ENCODE measurements at regions not wholly inside any gene's neighbourhood (a gene's known extent, or its start where the extent isn't known, plus 50 kb on each side); places are given as distances from the start of the nearest gene placed in this dataset.
"Not testable (repeated sequence)": the region's sequence is repeated elsewhere in the genome, so short reads cannot be mapped to it uniquely, and the experiment has no call there.

DNA sequence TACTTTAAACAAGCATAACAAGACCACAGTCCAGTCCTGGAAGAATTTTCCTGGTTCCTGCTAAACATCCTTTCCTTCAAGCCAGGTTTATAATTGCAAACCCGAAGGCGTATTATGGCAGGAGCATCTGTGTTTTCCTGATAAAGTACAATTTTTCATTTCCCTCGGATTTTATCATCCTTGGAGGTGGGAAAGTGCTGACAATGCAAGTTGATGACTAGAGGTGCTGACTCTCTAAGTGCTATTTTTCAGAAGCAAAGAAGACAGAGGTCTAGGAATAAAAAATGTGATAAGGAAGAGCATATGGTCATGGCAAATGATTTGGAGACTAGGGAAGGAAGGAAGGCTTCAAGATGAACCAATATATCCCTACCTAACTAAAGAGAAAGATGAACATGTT, 703.2 kb upstream of the LRRN3 start:
- ATAC-seq (no peak), DNase-seq (no peak)

DNA sequence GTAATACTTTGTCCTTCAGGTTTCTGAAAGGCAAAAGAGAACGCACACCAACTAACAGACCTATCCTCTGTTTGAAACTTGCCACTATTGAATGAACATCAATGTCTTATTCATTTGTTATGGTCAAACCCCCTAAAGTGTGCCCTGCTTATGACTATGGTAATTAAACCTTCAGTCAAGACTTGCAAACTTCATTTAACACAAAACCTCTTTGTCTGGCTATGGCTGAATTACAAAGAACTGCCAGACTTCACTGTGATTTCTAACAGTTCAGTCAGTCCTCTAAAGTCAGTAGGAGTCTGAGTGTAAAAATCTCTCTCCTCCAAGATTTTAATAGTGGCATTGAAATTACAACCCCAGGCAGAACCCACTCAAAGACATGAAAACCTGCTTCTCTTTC, 702.5 kb upstream of the LRRN3 start:
- DNase-seq (no peak), ATAC-seq (no peak)

DNA sequence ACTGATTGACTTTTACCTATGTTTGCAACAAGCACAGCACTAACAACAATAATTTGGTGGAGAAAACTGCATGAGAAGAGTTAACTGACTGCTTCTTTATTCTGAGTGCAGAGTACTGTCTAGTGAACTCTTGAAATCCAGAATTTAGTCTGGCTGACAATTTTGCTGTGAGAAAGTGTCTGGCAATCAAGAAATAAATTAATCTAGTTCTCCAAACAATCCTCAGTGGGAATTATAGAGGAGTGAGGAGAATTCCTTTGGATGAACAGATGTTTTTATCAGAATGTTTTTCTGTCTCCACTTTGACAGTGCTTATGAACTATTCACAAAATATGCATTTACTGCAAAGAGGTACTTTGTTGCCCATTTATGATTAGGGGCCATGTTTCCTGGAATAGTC, 694.9 kb upstream of the LRRN3 start:
- no peak for ATAC-seq
- DNase-seq, result no peak

DNA sequence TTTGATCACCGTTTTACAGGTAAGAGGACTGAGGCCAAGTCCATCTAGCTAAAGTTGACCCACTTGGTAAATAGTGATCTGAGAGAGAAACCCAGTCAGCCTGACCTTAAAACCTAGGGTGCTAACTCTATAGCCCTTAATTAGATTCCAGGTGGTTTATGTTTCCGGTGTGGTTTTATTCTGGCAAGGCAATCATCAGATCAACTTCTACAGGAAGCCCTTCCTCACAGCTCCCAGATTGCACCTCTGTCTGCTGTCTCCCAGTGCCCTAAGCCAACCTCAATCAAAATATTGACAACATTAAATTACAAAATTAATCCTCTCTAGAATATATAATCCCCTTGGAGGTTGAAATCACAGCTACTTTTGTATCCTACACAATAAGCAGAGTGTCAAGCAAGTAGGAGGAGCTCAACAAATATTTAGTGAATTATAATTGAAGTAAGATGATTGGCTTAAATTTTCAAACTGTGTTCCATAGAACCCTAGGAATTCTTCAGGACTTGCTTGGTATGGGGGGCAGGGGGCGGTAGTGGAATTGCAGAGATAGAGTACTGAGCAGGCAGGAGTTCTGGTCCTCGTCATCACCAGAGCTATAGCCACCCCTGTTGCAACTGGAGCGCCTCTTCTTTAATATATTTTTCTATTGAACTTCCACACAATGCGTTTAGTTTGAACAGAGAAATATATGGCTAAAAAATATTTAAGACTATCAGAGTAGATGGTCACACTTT, 692.8 kb upstream of the LRRN3 start:
- DNase-seq (no peak), ATAC-seq (no peak)

- no peak for ATAC-seq
- no peak for DNase-seq
These were observed 691.5 kb upstream of the LRRN3 start for GRCh38 chr7:110399421-110399820.

- ATAC-seq (no peak), DNase-seq (no peak)
These were observed 690.5 kb upstream of the LRRN3 start for GRCh38 chr7:110400411-110400810.

DNA sequence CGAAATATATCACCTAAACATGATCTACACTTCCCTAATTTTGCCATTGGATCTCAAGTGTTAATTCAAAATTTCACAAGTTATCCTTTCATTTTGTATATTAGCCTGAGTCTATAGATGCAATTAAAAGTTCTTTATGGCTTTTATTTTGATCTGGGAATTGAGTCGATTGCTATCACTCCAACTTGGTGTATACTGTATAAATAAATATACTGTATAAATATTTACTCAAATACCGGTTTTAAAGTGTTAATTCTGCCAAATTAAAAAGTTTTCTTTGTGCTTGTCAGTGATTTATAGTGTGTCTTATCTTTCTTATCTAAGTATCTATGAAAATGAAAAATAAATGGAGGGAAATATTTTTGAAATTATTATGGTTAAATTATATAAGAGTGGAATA, 683.7 kb upstream of the LRRN3 start:
- DNase-seq (no peak), ATAC-seq (no peak)

DNA sequence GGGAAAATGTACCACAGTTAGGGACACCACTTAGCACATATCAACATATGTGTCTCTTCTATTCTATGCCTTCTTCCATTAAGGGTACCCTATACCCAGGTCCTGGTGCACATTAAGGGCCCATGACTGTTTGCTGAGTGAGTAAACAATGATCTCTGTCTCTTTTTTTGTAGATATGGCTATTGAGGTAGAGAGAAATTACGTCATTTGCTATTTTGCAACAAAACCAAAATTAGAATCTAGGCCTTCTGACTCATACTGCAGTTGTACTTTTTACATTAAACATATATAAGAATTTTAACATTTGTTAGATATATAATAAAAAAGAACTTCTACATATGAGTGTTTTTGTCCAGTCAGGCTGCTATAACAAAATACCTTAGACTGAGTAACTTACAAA, 683.2 kb upstream of the LRRN3 start:
- ATAC-seq, result no peak
- DNase-seq, result no peak

GRCh38 chr7:110412614-110413013, 678.3 kb upstream of the LRRN3 start:
- ATAC-seq, result no peak
- DNase-seq, result no peak

DNA sequence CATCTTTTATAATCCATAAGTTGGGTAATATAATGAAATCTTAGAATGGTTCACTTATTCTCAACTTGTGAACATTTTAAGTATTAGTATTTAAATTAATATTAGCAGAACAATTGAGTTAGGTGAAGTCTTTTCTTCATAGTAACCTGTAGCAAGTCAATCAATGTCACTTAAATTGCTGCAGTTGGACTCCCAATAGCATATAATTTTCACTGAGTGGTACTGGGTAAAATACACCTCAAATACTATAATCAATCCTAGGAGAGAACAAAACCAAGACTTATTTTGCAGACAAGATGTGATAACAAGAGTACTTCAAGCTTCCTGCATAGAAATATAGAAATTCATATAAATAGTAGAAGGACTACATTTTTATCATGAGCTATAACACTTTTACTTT, 677.9 kb upstream of the LRRN3 start:
- DNase-seq (no peak), ATAC-seq (no peak)

GRCh38 chr7:110417611-110418010, 673.3 kb upstream of the LRRN3 start:
- DNase-seq, result no peak
- ATAC-seq, result no peak

GRCh38 chr7:110418659-110419280, 672.2 kb upstream of the LRRN3 start:
- ATAC-seq (no peak), DNase-seq (no peak)

- no peak for ATAC-seq
- DNase-seq, result no peak
These were observed 670.1 kb upstream of the LRRN3 start for GRCh38 chr7:110420788-110421187.

DNA sequence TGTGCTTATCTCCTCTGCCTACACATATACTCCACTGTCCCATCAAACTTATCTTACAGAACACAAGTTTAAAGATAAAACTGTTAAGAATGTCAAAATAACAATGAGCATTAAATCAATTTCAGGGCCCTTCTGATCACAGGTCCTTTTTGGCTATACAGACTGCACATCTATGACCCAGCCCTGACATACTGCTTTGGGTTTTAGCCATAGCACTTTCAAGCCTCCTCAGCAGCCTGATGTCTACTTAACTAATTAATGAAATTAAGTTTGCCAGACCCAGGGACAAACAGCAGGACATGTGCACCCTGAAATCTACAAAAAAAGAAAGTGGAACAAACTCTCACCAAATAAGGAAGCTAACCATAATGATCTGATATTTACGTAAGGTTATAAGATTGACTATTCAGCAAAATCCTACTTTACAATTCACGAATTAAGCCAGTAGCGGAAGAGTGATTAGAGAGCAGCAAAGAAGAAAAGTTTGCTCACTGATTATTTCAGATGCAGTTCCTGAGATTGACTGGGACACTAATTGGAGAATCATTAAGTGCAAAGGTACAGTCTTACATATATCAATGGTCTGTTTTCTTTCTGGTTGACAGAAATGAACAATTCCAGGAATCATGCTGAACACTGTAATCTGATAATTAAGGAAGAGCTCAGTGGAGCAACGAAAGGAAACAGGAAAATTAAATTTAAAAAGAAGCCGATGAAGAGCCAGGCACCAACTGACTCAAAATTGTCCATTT, 669.3 kb upstream of the LRRN3 start:
- DNase-seq (no peak), ATAC-seq (no peak)

DNA sequence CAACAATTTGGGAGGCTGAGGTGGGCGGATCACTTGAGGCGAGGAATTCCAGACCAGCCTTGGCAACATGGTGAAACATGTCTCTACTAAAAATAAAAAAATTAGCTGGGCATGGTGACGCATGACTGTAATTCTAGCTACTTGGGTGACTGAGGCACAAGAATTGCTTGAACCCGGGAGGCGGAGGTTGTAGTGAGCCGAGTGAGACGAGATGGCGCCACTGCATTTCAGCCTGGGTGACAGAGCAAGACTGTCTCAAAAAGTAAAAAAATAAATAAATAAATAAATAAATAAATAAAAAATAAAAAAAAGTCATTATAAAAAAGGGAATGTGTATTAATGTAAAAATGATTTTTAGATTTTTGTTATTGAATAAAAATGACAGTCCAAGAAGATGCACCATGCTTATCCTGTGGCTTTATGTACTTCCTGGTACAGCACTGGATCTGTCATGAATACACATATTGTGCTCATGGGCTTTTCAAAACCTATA, 658.8 kb upstream of the LRRN3 start:
- no peak for ATAC-seq
- no peak for DNase-seq

- DNase-seq, ATAC-seq: not testable (repeated sequence)
These were observed 652.0 kb upstream of the LRRN3 start for GRCh38 chr7:110438926-110439325.

DNA sequence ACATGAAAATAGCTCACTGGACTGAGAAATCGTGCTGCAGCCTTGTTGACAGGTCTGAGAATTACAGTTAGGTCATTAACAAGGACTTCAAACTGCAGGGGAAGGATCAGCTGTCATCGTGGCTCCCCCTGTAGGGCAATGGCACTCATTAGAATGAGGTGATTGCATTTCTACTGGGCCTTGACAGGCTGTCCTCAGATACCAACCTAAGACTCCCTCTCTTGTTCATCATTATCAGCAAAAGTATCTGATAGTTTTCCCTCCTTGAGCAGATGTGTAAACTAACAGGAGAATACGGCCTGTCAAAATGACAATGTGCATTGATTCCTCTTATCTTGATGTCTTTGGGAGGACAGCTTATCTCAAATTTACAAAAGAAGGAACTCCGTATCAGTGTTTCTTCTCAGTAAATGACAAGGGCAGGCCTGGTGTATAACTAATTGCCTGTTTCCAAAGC, 648.5 kb upstream of the LRRN3 start:
- DNase-seq (peak; percentile 13), ATAC-seq (no peak)

DNA sequence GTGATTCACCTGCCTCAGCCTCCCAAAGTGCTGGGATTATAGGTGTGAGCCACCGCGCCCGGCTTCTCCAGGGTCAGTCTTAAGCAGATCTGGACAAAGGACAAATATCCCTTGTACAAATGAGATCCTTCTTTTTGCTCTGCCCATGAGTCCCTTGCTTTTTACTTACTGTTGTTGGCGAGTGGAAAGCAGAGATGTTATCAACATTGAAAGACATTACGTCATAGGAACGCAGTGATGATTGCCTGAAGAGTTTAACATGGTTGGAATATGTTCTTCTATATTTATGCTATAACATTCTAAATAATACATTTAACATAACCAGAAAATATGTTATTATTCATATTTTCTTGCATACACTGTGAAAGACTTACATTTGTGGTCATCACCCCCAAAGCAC, 644.3 kb upstream of the LRRN3 start:
- ATAC-seq, result no peak
- no peak for DNase-seq

DNA sequence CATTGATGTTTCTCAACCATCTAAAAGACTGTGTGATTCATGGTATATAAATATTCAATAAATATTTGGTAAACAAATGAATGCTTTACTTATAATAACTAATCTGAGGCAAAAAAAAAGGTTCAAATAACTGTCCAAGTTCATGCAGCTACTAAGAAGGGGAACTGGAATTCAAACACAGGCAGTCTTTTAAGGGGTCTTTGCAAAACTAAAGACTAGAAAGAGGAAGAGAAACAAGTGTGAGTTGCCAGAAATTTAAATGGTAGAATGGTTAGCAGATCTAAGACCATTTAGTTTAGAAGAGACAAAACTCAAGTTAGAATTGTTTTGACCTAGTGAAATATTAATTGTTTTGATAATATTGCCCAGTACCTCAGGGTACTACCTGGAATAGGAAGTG, 642.0 kb upstream of the LRRN3 start:
- ATAC-seq, result no peak
- DNase-seq, result no peak

- DNase-seq (no peak), ATAC-seq (no peak)
These were observed 636.2 kb upstream of the LRRN3 start for GRCh38 chr7:110454713-110455112.

DNA sequence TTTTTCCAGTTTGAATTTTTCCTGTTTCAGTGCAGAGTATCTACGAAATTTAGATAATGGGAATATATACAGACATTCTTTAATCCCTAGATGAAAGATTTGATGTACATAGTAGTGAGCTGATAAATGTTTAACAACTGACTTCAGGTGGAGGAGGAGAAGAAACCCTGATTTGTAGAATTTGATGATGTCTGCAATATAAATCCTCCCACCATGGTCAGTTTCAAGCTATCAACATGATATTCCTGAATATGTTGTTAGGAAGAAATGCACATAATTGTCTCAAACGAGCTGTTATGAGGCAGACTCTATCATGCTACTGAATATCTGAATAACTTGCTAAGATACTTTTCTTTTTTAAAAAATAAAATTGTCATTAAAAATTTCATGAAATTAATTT, 629.3 kb upstream of the LRRN3 start:
- DNase-seq (no peak), ATAC-seq (no peak)

DNA sequence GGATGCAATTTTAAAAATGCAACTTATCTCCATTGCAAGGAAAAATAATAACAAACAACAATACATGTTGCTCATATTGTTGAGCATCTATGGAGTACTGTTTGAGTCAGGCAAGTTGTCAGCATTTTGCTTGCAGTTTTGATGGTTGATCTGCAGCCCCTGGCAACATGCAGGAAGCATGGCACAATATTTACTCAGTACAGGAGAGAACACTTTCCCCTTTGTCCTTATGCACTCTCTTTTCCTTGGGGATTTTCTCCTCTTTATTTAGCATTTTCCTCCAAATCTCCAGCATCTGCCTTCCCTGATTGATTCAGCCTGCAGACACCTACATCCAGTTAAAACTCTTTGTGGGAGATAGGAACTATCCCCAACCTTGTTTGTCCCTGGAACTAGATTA, 620.5 kb upstream of the LRRN3 start:
- no peak for DNase-seq
- ATAC-seq, result no peak

DNA sequence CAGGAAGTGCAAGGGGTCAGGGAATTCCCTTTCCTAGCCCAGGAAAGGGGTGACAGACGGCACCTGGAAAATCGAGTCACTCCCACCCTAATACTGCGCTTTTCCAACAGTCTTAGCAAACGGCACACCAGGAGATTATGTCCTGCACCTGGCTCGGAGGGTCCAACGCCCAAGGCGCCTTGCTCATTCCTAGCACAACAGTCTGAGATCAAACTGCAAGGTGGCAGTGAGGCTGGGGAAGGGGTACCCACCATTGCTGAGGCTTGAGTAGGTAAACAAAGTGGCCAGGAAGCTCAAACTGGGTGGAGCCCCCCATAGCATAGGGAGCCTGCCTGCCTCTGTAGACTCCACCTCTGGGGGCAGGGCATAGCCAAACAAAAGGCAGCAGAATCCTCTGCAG, 618.5 kb upstream of the LRRN3 start:
- not testable (repeated sequence) for DNase-seq, ATAC-seq

All from stimulated activated naive CD8-positive, alpha-beta T cell treated with anti-CD3 and anti-CD28 coated beads, Interleukin-15, Interleukin-2, amounts not matched to agents 100 U/mL and 50 U/mL, for 24 hours (primary cell).